NCI-H146 (cell line): ENCODE measurements at regions not wholly inside any gene's neighbourhood (a gene's known extent, or its start where the extent isn't known, plus 50 kb on each side); places are given as distances from the start of the nearest gene placed in this dataset.

Source experiments
- DNase-seq: peaks from one replicate; lab custom pipeline; 2025; lab: John Stamatoyannopoulos, UW

DNA sequence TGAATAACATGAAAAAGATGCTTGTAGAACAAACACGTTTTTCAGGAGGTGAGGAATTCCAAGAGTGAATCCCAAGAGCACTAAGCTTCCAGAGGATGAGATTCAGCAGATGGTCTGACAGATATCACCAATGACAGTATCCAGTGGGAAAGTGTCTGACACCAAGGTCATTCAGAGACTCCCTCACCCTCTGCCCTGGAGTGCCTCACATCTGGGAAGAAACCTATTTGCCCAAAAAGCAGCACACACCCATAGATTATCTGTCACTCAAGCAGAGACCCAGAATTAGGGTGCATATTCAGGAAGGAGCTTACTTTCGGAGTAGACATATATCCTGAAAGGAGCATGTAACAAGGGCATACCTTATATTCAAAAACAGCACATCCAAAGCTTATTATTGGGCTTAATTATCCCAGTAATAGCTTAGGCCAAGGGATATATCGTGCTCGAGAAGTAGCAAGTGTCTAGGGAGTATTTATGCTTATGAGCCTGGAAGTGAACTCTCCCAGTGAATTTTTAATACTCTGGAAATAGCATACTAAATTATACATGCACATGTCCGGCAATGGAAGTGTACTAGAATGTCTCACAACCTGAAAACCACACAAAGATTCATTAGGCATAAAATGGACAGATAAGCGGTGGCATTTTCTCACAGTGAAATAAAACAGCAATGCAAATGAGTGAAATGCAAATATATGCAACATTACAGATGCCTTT is 998.1 kb upstream of the TMEM132C start:
- no peak for DNase-seq

DNA sequence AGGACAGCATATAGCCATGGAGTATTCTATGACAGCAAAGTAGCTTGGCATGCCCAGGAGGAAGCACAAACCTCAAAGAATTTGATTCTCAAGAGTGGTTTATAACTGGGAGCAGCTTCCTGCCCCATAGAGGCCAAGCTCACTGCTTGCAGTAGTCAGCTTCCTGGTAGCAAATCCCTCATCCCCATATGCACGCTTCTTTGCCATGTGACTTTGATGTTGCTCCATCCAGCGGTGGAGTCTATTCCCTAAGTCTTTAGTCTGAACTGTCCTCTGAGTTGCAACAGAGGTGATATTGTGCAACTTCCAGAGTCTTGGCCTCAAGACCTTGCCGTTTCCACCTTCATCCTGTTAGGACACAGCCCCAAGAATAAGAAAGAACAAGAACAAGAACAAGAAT is 996.8 kb upstream of the TMEM132C start:
- DNase-seq, result no peak

DNA sequence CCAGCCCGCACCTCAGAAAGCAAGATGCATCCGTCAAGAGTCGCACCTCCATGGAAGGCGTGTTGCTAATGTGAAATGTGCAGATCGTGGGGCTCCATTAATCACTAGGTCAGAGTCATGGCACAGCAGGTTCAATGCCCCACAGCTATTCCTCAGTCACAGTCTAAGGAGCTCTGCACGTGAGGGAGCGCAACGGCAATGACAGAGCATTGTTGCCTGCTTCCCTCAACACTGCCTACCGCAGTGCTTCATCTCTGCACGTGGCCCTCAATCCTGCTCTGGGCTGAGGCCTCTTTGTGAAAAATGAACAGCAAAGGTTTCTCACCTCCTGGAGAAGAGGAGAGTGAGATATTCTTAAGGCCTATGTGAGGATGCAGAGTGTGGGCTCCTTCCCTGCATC is 995.2 kb upstream of the TMEM132C start:
- DNase-seq, result no peak

DNA sequence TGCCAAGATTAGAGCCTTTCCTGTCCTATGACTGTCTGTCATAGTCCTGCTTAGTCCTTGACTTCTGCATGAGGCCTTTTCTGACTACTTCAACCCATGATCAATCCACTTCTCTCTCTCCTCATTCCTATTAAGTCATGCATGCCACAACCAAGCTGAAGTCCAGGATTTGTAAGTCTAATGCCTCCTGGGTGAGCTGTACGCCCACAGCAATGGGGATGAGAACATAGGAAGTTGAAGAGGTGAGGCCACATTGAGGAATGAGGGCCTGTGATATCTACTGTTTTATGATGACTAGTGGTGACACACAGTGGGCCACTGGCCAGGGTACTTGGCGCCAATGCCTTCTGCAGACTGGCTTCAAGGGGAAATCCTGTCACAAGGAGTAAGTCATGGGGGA is 994.1 kb upstream of the TMEM132C start:
- DNase-seq, result no peak

DNA sequence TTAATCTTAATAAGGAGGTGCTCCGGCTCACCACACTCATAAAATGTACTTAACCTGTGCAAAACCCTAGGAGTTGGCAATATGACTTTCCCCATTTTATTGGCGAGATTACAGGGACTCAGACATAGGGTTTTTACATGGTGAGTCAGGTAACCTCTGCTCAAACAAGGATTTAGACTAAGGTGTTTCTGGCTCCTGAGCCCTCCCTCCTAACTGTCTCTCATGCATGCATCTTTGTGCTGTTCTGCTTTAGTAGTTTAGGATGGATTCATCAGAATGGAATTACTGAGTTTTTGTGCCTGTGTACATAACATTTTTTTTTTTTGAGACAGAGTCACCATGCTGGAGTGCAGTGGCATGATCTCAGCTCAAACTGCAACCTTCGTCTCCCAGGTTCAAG is 993.3 kb upstream of the TMEM132C start:
- no peak for DNase-seq

DNA sequence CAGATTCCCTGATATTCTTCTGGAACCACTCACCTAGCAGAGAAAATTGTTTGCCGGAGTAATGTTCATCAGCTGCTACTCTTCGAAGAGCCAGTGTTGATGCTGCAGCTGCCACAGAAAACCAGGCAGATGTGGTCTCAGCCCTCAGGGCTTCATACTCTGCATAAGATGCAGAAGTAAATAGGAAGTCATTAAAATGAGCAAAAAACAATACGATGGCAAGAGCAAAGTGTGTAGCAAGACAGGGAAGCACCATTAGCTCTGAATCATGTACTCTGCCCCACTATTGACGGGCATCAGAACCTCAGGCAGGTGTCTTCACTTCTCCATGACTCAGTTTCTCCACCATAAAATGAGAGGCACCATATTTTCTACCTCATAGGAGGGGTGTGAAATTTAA is 991.6 kb upstream of the TMEM132C start:
- DNase-seq, result no peak

DNA sequence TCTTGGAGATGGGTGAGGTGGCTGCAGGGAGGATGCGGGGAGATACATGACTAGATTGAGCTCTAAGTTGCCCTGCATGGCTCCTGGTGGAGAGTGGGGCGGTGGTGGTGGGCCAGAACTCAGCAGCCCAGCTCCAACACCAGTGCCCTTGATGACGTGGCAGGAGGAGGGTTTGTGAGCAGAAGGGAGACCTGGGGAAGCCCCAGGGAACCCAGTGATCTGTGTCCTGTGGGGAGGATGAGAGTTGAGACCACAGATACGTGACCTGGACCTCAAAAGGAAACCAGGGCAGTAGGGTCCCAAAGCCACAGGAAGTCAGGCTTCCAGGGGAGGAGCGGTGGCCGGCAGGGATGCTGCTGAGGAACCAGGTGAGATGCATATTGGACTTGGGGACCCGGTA is 989.1 kb upstream of the TMEM132C start:
- DNase-seq, result no peak

DNA sequence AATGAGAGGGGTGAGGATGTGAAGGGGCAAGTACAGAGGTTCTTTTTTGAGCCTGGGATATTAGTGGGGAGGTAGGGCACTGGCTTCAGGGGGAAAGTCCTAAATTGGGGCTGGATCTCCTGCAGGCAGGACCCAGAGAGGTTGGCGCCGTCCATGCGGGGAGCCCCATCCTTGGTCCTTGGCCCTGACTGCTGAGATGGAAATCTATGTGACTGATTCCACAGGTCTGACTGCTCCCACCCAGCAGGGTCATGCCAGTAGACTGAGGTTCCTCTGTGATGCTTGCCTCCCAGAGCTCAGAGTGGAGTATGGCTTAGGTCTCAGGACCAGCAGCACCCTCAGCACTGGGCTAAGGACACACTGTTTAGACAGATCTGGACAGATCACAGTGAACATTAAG is 988.6 kb upstream of the TMEM132C start:
- DNase-seq, result no peak

DNA sequence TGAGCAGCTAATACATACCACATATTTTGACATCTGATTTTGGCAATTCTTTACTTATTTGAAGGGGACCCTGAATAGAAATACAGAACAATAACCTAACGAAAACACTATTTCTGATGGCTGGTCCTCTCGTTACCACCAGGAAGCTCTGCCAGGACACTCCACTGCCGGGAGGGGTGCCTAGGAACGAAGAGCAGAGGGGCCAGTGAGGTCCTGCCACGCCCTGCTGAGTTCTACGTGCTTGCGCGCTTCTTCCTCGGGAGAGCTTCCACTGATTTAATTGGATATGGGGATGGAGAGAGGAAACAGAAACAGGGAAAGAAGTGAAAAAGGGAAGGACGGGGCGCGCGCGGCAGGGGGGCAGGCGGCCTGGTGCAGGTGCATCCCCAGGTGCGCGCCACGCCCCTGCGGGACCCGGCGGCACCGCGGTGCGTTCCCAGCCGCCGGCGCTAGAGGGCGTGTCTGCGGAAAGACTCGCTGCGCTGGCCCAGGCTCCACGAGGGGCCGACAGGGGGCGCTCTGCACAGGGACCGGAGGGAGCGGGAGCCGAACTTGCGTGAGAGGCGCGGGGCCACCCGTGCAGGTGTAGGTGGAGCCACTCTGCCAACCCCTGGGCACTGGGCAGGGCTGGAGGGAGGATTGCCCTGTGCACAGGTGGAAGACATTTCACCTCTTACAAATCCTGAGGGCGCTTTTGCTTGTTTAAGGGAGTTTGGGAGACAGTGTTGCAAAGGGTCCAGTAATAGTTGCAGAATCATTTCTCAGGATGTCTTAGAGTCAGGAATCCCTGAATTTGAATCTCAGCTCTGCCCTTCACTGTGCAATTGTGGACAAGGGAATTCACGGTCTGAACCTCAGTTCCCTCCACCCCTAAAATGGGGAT is 986.3 kb upstream of the TMEM132C start:
- peak; percentile 35 for DNase-seq

DNA sequence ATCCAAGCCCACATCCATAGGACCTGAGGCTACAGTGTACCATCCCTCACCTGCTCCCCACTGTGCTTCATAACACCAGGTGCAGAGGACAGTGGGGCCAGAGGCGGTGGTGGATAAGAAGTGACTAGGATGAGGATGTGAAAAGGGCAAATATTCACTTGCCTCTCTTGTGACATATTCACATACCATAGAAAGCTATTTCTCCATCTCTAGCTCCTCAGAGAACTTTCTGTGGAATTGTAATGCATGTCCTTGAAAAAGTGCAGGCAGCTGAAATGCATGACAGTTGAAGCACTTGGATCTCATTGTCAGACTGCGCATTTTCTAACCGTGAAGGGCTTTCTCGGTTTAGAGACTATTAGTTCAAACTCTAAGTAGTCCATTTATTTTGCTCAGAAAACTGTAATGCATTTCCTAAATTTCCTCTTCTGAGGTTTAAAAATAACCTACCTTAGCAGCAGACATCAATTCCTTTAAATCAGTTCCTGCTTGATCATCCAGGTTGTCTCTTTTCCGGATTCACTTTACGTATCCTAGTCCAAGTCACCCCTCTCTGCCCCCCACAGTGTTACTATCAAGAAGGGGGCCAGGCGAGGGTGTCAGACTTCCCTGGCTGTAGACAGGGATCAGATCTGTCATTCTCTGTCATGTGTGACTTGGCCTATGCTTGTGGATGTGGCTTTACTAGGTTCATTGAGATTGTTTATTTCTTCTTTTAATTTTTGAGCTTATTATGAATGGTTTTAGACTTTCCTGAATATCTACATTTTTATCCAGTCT is 984.0 kb upstream of the TMEM132C start:
- no peak for DNase-seq

DNA sequence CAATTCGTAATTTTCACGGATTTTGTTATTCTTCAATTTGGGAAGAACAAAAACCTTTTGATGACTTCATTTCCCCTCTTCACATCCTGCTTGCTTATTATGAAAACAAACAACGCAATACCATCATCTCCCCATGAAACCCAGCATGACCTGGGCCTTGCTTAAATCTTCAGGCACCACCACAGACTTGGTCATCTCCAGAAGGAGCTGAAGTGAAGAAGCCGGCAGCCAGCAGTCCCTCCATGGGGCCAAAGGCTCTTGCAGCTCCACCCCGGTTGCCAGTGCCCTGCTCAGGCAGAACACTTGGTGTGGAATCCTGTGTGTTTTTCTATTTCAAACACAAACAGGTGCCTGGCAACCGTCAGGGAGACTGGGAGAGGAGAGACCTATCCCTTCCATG is 982.9 kb upstream of the TMEM132C start:
- no peak for DNase-seq

DNA sequence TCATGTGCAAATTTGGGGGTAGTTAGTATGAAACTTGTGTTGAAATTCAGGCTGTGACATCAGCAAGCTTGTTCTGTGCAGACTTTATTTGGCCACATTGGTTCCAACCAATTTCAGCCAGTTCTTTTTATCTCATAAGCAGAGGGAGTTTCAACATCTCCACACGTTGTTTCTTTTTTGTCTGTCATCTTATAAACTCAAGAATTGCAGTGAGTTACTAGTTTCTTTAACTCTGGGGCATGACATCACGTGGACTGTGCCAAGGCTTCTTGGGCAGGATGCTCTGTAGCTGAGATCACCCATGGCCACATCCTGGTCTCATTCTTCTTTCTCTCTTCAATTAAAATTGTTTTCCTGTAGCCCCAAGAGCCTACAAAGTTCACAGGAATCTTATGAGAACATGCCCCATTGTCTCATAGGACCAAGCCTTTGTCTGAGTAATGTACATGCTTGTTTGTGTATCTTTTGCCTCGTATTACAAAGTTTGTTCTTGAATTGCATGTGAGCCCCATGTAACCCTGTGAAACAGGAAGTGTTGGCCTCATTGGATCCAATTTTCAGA is 982.0 kb upstream of the TMEM132C start:
- DNase-seq, result no peak

DNA sequence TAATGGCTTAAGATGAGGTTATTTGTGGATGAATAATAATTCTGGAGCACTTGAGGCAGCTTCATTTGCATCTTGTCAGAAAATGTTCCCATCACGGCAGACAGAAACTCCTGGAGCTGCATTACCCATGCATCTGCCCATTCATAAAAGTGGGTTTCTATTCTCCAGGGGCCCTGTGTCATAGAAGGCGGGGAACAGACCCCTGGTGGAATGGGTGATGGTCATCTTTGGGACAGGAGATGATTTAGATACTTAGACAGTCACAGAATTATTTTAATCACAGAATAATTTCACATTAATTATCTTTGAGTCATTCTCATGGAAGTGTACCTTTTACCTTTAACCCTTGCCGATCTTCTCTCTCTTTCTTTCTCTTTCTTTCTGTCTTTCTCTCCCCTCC is 980.7 kb upstream of the TMEM132C start:
- DNase-seq, result no peak

DNA sequence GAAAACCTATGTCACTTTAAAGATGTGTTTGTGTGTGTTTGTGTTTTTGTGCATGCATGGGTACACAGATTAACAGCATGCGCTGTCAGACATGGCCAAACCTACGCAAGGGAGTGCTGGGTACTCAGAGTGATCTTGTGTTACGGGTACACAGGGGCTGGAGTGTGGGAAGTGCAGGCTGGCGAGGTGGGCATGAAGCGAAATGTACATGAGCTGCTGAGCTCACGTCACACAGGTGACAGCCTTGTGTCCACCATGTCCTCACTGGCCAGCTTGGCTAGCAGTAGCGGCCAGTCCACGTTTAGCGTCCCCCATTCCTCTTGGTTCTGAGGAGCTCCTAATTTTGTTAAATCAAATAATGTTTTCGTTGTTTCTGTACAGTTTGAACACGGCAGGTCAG is 979.7 kb upstream of the TMEM132C start:
- no peak for DNase-seq

DNA sequence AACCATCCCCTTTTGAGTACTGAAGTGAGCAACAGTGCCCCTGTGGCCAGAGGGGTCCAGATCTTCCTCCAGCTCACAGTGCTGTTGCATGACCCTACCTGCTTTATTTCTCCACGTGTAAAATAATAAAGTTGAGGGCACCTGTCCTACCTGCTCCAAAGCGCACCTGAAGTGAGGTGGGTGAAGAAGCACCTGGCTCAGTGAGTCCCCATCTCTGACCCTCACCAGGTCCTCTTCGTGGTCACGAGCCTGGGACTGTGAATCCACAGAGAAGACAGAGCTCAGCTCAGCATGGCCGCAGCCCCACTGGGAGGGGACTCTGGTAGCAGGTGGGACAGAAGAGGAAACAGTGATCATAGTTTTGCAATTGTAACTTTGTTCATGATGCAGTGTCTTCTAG is 976.7 kb upstream of the TMEM132C start:
- no peak for DNase-seq

DNA sequence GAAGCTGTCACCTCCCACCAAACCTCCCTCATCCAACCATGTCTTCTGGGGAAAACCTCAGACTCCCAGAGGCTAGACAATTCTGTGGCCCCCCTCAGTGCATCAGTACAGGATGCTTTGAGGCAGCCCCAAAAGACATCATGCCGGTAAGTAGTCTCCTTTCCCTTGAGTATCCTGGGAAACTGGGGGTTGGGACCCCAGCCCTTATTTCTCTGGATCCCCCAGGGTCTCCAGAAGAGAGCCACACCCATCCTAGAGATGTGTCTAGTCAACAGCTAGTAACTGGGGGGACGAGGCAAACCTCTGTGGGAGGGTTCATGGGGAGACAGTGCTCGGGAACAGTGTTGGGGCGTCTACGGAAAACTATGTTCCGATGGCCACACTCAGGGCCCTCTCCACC is 974.2 kb upstream of the TMEM132C start:
- no peak for DNase-seq

DNA sequence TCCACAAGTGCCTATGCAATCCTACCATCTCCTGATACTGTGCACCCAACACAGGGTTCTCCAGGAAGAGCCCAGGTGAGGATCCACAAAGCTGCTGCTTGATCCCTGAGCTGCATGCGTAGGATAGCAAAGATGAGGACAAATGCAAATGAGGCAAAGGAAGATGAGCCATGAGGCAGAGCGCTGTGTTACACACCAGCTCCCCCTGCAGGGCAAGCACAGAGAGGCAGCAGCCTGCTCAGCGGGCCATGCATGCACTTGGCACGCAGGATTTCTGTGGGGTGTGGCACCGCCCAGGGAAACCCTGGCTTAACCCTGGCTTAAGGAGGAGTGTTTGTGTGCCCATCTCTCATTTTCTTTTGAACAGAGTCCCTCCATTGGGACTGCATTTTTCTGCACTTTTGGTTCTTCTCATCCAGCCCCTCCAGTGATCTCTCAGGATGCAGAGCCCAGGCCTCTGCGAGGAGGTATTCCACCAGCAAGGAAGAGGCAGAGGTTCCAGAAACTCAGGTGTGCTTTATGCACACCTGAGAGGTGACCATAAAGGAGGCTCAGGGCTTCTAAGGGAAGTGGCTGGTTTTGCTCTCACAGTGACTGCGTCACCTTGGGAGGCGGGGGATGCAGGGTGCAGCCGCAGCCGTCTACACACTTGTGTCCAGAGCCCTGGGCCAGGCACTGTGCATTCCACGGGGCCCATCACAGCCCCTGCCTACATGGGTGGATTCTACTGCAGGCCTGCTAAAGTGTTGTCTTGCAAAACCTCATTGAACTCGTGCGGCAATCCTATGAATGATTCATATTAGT is 973.3 kb upstream of the TMEM132C start:
- peak; percentile 24 for DNase-seq

DNA sequence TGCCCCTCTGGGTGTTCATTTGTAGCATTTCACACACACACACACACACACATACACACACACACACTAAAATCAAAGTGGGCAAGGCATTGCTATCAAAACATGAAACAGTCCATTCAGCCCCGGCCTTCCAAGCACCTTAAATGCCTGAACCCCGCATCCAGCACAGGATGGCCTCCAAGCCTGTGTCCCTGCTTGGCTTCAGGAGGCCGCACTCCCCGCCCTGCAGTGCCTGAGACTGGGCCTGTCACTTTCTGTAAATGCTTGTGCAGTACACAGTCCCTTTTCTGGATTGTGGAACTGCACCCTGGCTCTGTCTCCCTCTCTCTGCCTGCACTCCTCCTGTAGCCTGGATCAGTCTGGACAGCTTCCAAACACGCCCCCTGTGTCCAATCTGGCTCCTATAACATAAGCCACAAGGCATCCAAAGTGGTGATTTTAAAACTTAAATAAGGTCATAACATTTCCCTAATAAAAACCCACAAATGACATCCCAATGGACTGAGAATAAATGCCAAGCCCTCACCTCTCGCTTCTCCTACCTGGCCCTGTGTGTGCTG is 972.2 kb upstream of the TMEM132C start:
- DNase-seq, result no peak

DNA sequence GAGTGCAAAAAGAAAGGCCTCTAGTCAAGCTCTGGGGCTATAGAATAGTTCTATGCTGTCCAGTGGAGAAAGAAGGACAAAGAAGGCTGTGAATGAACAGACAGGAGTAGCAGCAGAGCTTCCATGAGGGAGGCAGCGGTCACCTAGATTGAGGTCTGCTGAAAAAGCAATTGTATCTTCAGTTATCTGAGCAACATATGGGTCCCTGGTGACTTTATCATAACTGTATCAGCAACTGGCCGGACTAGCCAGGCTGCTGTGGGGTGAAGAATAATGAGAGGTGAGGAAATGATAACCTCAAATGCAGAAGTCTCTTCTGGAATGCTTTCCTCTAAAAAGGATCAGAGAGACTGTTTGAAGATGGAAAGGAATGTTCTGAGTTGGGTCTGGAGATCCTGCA is 971.3 kb upstream of the TMEM132C start:
- DNase-seq, result no peak

DNA sequence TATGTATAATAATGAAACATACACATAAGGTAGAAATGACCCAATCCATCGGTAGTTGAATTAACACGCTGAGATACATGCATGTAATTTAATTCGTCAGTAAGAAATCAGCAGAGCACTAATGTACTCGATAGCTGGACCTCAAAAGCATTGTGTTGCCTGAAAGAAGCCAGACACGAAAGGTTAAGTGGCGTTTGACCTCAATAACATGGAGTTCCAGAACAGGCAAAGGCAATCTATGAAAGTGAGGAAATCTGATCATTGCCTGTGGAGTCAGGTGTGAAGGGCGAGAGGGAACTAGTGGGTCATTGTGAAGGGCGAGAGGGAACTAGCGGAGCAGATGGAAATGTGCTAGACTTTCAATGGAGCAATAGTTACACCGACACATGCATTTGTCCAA is 970.4 kb upstream of the TMEM132C start:
- no peak for DNase-seq

DNA sequence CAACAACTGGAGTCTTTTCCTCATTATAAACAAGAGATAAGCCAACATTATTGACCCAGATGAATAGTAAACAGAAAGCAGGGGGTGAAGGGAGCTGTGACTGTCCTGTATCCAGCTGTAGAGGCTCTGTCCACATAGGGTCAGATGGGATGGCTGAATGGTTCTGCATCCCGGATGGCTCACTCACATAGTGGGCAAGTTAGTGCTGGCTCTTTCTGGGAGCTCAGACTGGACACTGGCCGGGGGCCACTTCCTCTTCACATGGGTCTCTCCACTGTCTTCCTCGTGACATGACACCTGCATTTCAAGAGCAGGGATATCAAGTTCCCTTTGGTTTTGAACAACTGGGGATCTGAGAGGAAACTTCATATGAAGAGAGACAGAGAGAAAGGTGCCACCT is 969.6 kb upstream of the TMEM132C start:
- DNase-seq, result no peak
